GM23338 (cell line): ENCODE measurements at regions not wholly inside any gene's neighbourhood (a gene's known extent, or its start where the extent isn't known, plus 50 kb on each side); places are given as distances from the start of the nearest gene placed in this dataset.

Experiments
- ATAC-seq: fragments of 200-7000 bp; cut with Tn5 transposase; 3 replicates; pipeline ENCODE4 v1.9.1; 2020
- DNase-seq: peaks from one replicate; pipeline ENCODE4 v3.0.0-alpha.2; 2015; ENCODE audit warnings: low spot score
- H2AFZ ChIP-seq: fragments of 200-600 bp; sonication (generic); 2 replicates; pipeline ENCODE4 v1.8.0; 2016; ENCODE audit warnings: antibody characterized with exemption, mild to moderate bottlenecking, moderate library complexity
- H3F3A ChIP-seq: fragments of 200-600 bp; sonication (generic); replicated peaks from 2 replicates; pipeline ENCODE4 v1.8.0; 2017; ENCODE audit warnings: antibody characterized with exemption, mixed run types, low read depth
- H3K27ac ChIP-seq: fragments of 200-600 bp; sonication (generic); 2 replicates; pipeline ENCODE4 v1.6.1; 2016; ENCODE audit warnings: low read depth
- H3K27me3 ChIP-seq: fragments of 200-600 bp; sonication (generic); 2 replicates; pipeline ENCODE4 v1.8.0; 2016; ENCODE audit warnings: mild to moderate bottlenecking, mixed run types, moderate library complexity; ENCODE audit not compliant: insufficient read depth
- H3K36me3 ChIP-seq: fragments of 200-600 bp; sonication (generic); 2 replicates; pipeline ENCODE4 v1.8.0; 2016; ENCODE audit warnings: mild to moderate bottlenecking; ENCODE audit not compliant: insufficient read depth
- H3K4me1 ChIP-seq: fragments of 200-600 bp; sonication (generic); 2 replicates; pipeline ENCODE4 v1.8.0; 2016; ENCODE audit warnings: mild to moderate bottlenecking, moderate library complexity; ENCODE audit not compliant: insufficient read depth
- H3K4me2 ChIP-seq: fragments of 200-600 bp; sonication (generic); 2 replicates; pipeline ENCODE4 v1.7.1; 2017; ENCODE audit warnings: mixed run types
- H3K4me3 ChIP-seq: fragments of 200-600 bp; sonication (generic); 2 replicates; pipeline ENCODE4 v1.6.1; 2016; ENCODE audit warnings: mixed run types
- H3K79me2 ChIP-seq: fragments of 200-600 bp; sonication (generic); replicated peaks from 2 replicates; pipeline ENCODE4 v1.8.0; 2017; ENCODE audit warnings: mild to moderate bottlenecking; ENCODE audit not compliant: insufficient read depth
- H3K9me2 ChIP-seq: fragments of 200-600 bp; sonication (generic); 2 replicates; pipeline ENCODE4 v1.8.0; 2017; ENCODE audit not compliant: insufficient read depth
- H4K20me1 ChIP-seq: fragments of 200-600 bp; sonication (generic); replicated peaks from 2 replicates; pipeline ENCODE4 v1.8.0; 2017; ENCODE audit warnings: mild to moderate bottlenecking; ENCODE audit not compliant: insufficient read depth
- H3K27ac Mint-ChIP-seq: 2 replicates; pipeline ENCODE4 v1.8.0; 2020; ENCODE audit warnings: inconsistent platforms, mild to moderate bottlenecking, moderate library complexity, mixed read lengths
- H3K27me3 Mint-ChIP-seq: 3 replicates; pipeline ENCODE4 v1.8.0; 2022; ENCODE audit warnings: low read depth, mild to moderate bottlenecking, moderate library complexity, mixed read lengths, inconsistent platforms; ENCODE audit not compliant: insufficient read depth, poor library complexity
- H3K36me3 Mint-ChIP-seq: 3 replicates; pipeline ENCODE4 v1.8.0; 2021; ENCODE audit warnings: low read depth, mild to moderate bottlenecking, inconsistent platforms, moderate library complexity, mixed read lengths
- H3K4me1 Mint-ChIP-seq: 3 replicates; pipeline ENCODE4 v1.8.0; 2020; ENCODE audit warnings: mild to moderate bottlenecking, inconsistent platforms, mixed read lengths
- H3K4me3 Mint-ChIP-seq: 3 replicates; pipeline ENCODE4 v1.8.0; 2021; ENCODE audit warnings: moderate library complexity, mild to moderate bottlenecking, inconsistent platforms, mixed read lengths
- H3K9me3 Mint-ChIP-seq: 3 replicates; pipeline ENCODE4 v1.8.0; 2020; ENCODE audit warnings: moderate library complexity, mild to moderate bottlenecking, inconsistent platforms, mixed read lengths
- CREB1 ChIP-seq: fragments of 250-450 bp; sonication (Bioruptor Pico); IDR thresholded peaks from 2 replicates; pipeline ENCODE4 v1.5.0; 2020; ENCODE audit warnings: low read depth, mild to moderate bottlenecking, moderate library complexity
- CTCF ChIP-seq, 2 experiments: fragments of 200-600 bp in 1 of 2; sonication (generic) in 1 of 2; conservative IDR thresholded peaks; 2 replicates each; pipeline versions ENCODE4 v1.5.1 to v1.6.1; 2016 to 2017; ENCODE audit warnings: antibody characterized with exemption in 2 of 2, low read depth in 2 of 2, mild to moderate bottlenecking in 2 of 2, moderate library complexity in 1 of 2
- EZH2 ChIP-seq: fragments of 200-600 bp; sonication (generic); IDR thresholded peaks from one replicate; pipeline ENCODE4 v1.8.0; 2017; ENCODE audit warnings: antibody characterized with exemption, mild to moderate bottlenecking, low read depth; ENCODE audit not compliant: unreplicated experiment
- EZH2phosphoT487 ChIP-seq: fragments of 200-600 bp; sonication (generic); IDR thresholded peaks from one replicate; pipeline ENCODE4 v1.8.1; 2018; ENCODE audit warnings: antibody characterized with exemption; ENCODE audit not compliant: unreplicated experiment
- JUNB ChIP-seq: IDR thresholded peaks from one replicate; pipeline ENCODE4 v1.6.1; 2016; ENCODE audit warnings: antibody characterized with exemption; ENCODE audit not compliant: unreplicated experiment
- NANOG ChIP-seq: IDR thresholded peaks from 2 replicates; pipeline ENCODE4 v1.6.1; 2016; ENCODE audit warnings: antibody characterized with exemption, borderline replicate concordance
- POLR2AphosphoS5 ChIP-seq: IDR thresholded peaks from 2 replicates; pipeline ENCODE4 v1.6.1; 2016; ENCODE audit warnings: antibody characterized with exemption, low read depth
- REST ChIP-seq: IDR thresholded peaks from one replicate; pipeline ENCODE4 v1.6.1; 2018; ENCODE audit warnings: antibody characterized with exemption; ENCODE audit not compliant: unreplicated experiment
- STAT1 ChIP-seq: IDR thresholded peaks from one replicate; pipeline ENCODE4 v1.6.1; 2016; ENCODE audit warnings: antibody characterized with exemption; ENCODE audit not compliant: unreplicated experiment
- ZNF331 ChIP-seq: fragments of 250-450 bp; sonication (Bioruptor Pico); IDR thresholded peaks from 2 replicates; pipeline ENCODE4 v1.5.0; 2020; ENCODE audit warnings: low read depth, mild to moderate bottlenecking, moderate library complexity

- no peak overlapping the region for H3K4me3 ChIP-seq
- peaks cover 14% of the 10 kb centered on the region for H3K9me3 Mint-ChIP-seq
- no peaks in the 10 kb centered on the region for H3K4me1 ChIP-seq
- H3K4me3 Mint-ChIP-seq: no peak overlapping the region
- H3K27ac ChIP-seq: no peak overlapping the region
- no peak overlapping the region for H3K4me2 ChIP-seq
- H3K36me3 Mint-ChIP-seq: peaks cover 8% of the 10 kb centered on the region; the same call in 2 of the 3 replicates
- DNase-seq: no peak
- no peak for ATAC-seq
- peaks cover 3% of the 10 kb centered on the region; the same call in 2 of the 3 replicates for H3K4me1 Mint-ChIP-seq
- no peaks in the 10 kb centered on the region for H3K79me2 ChIP-seq
- H3K27me3 ChIP-seq: no peaks in the 10 kb centered on the region
- H4K20me1 ChIP-seq: no peaks in the 10 kb centered on the region
- H3F3A ChIP-seq: no peaks in the 10 kb centered on the region
- no peak for TF ChIP-seq REST
- no peak for TF ChIP-seq CTCF (conservative IDR thresholded peaks at IDR 0.05; ENCODE audit: low read depth in 2 of 2)
- TF ChIP-seq NANOG: no peak
- no peak for TF ChIP-seq EZH2
- no peak for TF ChIP-seq CREB1 (CRISPR knock-in tag)
- TF ChIP-seq JUNB: no peak
- no peak for TF ChIP-seq ZNF331 (CRISPR knock-in tag)
- no peak for TF ChIP-seq EZH2phosphoT487
- no peak for TF ChIP-seq STAT1
- H3K27me3 Mint-ChIP-seq: peaks cover 12% of the 10 kb centered on the region
- H3K27ac Mint-ChIP-seq: no peak overlapping the region
- no peaks in the 10 kb centered on the region for H3K36me3 ChIP-seq
- H2AFZ ChIP-seq: no peak overlapping the region
- no peaks in the 10 kb centered on the region for H3K9me2 ChIP-seq
Observed at GRCh38 chr1:181260271-181260670, 171.8 kb downstream of the IER5 start.

GRCh38 chr1:181260994-181261393 lies 172.5 kb downstream of the IER5 start:
- Mint-ChIP-seq H3K9me3 (peaks cover 6% of the 10 kb centered on the region; the same call in 2 of the 3 replicates), H3K4me3 (no peak overlapping the region), H3K27me3 (peaks cover 12% of the 10 kb centered on the region), H3K4me1 (peaks cover 3% of the 10 kb centered on the region; the same call in 2 of the 3 replicates), H3K27ac (no peak overlapping the region), H3K36me3 (0 out of 3 replicates have a peak, but pooled peaks cover under 1% of the 10 kb centered on the region)
- no peak overlapping the region for H3K27ac ChIP-seq
- no peaks in the 10 kb centered on the region for H3K9me2 ChIP-seq
- no peaks in the 10 kb centered on the region for H3K4me1 ChIP-seq
- H3K27me3 ChIP-seq: no peaks in the 10 kb centered on the region
- H3F3A ChIP-seq: no peaks in the 10 kb centered on the region
- ATAC-seq: no peak
- H3K4me3 ChIP-seq: no peak overlapping the region
- H3K4me2 ChIP-seq: no peak overlapping the region
- no peaks in the 10 kb centered on the region for H3K79me2 ChIP-seq
- no peaks in the 10 kb centered on the region for H3K36me3 ChIP-seq
- no peak for DNase-seq
- no peak overlapping the region for H2AFZ ChIP-seq
- no peaks in the 10 kb centered on the region for H4K20me1 ChIP-seq
- TF ChIP-seq EZH2phosphoT487 (no peak), STAT1 (no peak), CTCF (conservative IDR thresholded peaks at IDR 0.05; ENCODE audit: low read depth in 2 of 2) (no peak), JUNB (no peak), POLR2AphosphoS5 (no peak)
